ENCODE measurements at regions not wholly inside any gene's neighbourhood (a gene's known extent, or its start where the extent isn't known, plus 50 kb on each side); places are given as distances from the start of the nearest gene placed in this dataset.

- no peak overlapping the region for H3K4me2 ChIP-seq (ENCODE audit: low read length)
- no peaks in the 10 kb centered on the region for H4K20me1 ChIP-seq (ENCODE audit: insufficient read depth, low read length)
- intact Hi-C loops (cut with micrococcal nuclease; ENCODE audit: unreplicated experiment) = no loop called here
- no peak overlapping the region for H3K27ac ChIP-seq (ENCODE audit: low read depth, low read length, poor library complexity, severe bottlenecking)
- H3K9me2 ChIP-seq (ENCODE audit: insufficient read depth, low read length) = no peaks in the 10 kb centered on the region
- ChIA-PET POLR2A (no interaction called here), CTCF (ENCODE audit: unreplicated experiment) (no interaction called here)
- H3K4me3 ChIP-seq (ENCODE audit: low read depth, low read length, poor library complexity, severe bottlenecking) = no peak overlapping the region
- H2AFZ ChIP-seq (ENCODE audit: low read length) = no peak overlapping the region
- H3K79me2 ChIP-seq (ENCODE audit: insufficient read depth, low read depth, low read length) = no peaks in the 10 kb centered on the region
- H3K9me3 ChIP-seq (ENCODE audit: low read length) = no peaks in the 10 kb centered on the region
- TF ChIP-seq CTCF (conservative IDR thresholded peaks at IDR 0.05; ENCODE audit: low read length) (no peak), EZH2phosphoT487 (IDR thresholded peaks at IDR 0.05; ENCODE audit: borderline replicate concordance, low read depth, low read length) (no peak)
- no peaks in the 10 kb centered on the region for H3K36me3 ChIP-seq (ENCODE audit: insufficient read depth, low read length)
- no peak for DNase-seq (ENCODE audit: low spot score)
- no peaks in the 10 kb centered on the region for H3K4me1 ChIP-seq (ENCODE audit: insufficient read depth, low read length, poor library complexity, severe bottlenecking)
- BruUV-seq (replicated peaks) = no TSS peak
Observed at GRCh38 chr1:96329121-96329520, 392.5 kb upstream of the PTBP2 start.

DNA sequence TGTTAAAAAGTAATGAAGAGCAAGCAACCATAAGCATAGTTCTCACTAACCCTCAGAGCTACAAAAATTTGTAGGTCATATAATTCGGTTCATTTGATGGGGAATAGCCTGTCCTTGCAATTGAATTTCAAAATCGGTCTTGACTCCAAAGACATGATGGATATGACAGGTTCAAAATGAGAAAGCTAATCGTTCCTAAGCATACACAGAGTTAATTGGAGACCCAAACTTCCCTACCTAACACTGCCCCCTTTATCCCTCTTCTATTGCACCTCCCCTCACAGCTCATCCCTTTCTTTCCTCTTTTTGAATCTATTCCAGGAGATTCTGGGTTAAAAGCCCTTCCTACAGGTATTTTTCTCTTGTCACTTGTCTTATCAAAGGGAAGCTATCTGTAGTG, 390.0 kb upstream of the PTBP2 start:
- Histone ChIP-seq H3K9me3 (ENCODE audit: low read length) (no peaks in the 10 kb centered on the region), H3K36me3 (ENCODE audit: insufficient read depth, low read length) (no peaks in the 10 kb centered on the region), H4K20me1 (ENCODE audit: insufficient read depth, low read length) (no peaks in the 10 kb centered on the region), H3K4me3 (ENCODE audit: low read depth, low read length, poor library complexity, severe bottlenecking) (no peak overlapping the region), H2AFZ (ENCODE audit: low read length) (no peak overlapping the region), H3K4me2 (ENCODE audit: low read length) (no peak overlapping the region), H3K27ac (ENCODE audit: low read depth, low read length, poor library complexity, severe bottlenecking) (no peak overlapping the region), H3K79me2 (ENCODE audit: insufficient read depth, low read depth, low read length) (no peaks in the 10 kb centered on the region), H3K9me2 (ENCODE audit: insufficient read depth, low read length) (no peaks in the 10 kb centered on the region), H3K4me1 (ENCODE audit: insufficient read depth, low read length, poor library complexity, severe bottlenecking) (no peaks in the 10 kb centered on the region)
- no TSS peak for BruUV-seq (replicated peaks)
- intact Hi-C loops (cut with micrococcal nuclease; ENCODE audit: unreplicated experiment) = no loop called here
- ChIA-PET CTCF (ENCODE audit: unreplicated experiment) (no interaction called here), POLR2A (interaction anchor here (0.7 kb wide), 2 partner anchors 11 to 12 kb away, joined by 3 read pairs; no protein-coding TSS in a partner anchor)
- DNase-seq (ENCODE audit: low spot score) = no peak
- TF ChIP-seq CTCF (conservative IDR thresholded peaks at IDR 0.05; ENCODE audit: low read length) = no peak
- no peak for TF ChIP-seq EZH2phosphoT487 (IDR thresholded peaks at IDR 0.05; ENCODE audit: borderline replicate concordance, low read depth, low read length)

DNA sequence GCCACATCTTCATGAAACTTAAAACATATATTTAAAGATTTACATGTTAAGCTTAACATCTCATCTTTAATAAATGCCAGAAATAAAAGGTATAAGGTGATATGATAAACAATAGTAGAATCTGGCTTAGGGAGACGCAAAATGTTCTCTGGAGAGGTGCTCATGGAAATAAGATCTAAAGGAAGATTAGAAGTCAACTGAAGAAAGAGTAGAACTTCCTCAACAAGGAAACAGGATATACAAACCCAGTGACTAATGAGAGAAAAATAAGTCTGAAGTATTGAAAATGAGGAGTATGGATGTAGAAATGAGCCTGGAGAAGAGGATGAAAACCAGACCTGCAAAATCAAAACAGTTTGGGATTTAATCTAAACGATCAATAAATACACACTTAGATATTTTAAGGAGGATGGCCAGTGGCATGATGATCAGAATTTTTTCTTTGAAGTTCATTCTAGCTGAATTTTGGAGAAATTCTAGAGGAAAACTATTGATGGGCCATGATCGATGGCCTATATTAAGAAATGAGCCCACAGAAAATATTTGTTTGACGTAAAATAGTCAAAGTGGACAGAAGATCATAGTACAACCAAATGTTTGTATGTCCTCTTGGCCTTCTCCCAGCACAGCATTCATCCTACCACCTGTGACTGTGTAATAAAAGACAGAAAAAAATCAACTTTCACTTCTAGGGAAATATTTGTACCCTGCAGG, 387.9 kb upstream of the PTBP2 start:
- Histone ChIP-seq H3K4me2 (ENCODE audit: low read length) (no peak overlapping the region), H3K4me3 (ENCODE audit: low read depth, low read length, poor library complexity, severe bottlenecking) (no peak overlapping the region), H3K27ac (ENCODE audit: low read depth, low read length, poor library complexity, severe bottlenecking) (no peak overlapping the region), H4K20me1 (ENCODE audit: insufficient read depth, low read length) (no peaks in the 10 kb centered on the region), H2AFZ (ENCODE audit: low read length) (no peak overlapping the region), H3K9me2 (ENCODE audit: insufficient read depth, low read length) (no peaks in the 10 kb centered on the region), H3K9me3 (ENCODE audit: low read length) (no peaks in the 10 kb centered on the region), H3K79me2 (ENCODE audit: insufficient read depth, low read depth, low read length) (no peaks in the 10 kb centered on the region), H3K36me3 (ENCODE audit: insufficient read depth, low read length) (no peaks in the 10 kb centered on the region), H3K4me1 (ENCODE audit: insufficient read depth, low read length, poor library complexity, severe bottlenecking) (no peaks in the 10 kb centered on the region)
- ChIA-PET POLR2A (no interaction called here), CTCF (ENCODE audit: unreplicated experiment) (no interaction called here)
- intact Hi-C loops (cut with micrococcal nuclease; ENCODE audit: unreplicated experiment) = no loop called here
- BruUV-seq (replicated peaks) = no TSS peak
- DNase-seq (ENCODE audit: low spot score) = no peak
- TF ChIP-seq CTCF (conservative IDR thresholded peaks at IDR 0.05; ENCODE audit: low read length) (no peak), EZH2phosphoT487 (IDR thresholded peaks at IDR 0.05; ENCODE audit: borderline replicate concordance, low read depth, low read length) (no peak)

Measured in OCI-LY7 (cell line).